B cell (primary cell): ENCODE measurements at regions not wholly inside any gene's neighbourhood (a gene's known extent, or its start where the extent isn't known, plus 50 kb on each side); places are given as distances from the start of the nearest gene placed in this dataset.

Experiments used
- CTCF ChIP-seq: fragments of 200-600 bp; IDR thresholded peaks from one replicate; pipeline ENCODE4 v1.8.0; 2022; ENCODE audit warnings: antibody characterized with exemption, mild to moderate bottlenecking
- EZH2 ChIP-seq: IDR thresholded peaks from 2 replicates; pipeline ENCODE4 v1.6.1; 2012; ENCODE audit warnings: borderline replicate concordance, low read depth, mild to moderate bottlenecking, moderate library complexity, low read length; ENCODE audit not compliant: insufficient read depth, poor library complexity, severe bottlenecking

GRCh38 chr4:13857397-13857796 is 229.9 kb upstream of the BOD1L1 start:
- no peak for TF ChIP-seq EZH2
- TF ChIP-seq CTCF: no peak
